ENCODE measurements at regions not wholly inside any gene's neighbourhood (a gene's known extent, or its start where the extent isn't known, plus 50 kb on each side); places are given as distances from the start of the nearest gene placed in this dataset.

- TF ChIP-seq POLR2A (IDR thresholded peaks at IDR 0.05) (no peak), CTCF (IDR thresholded peaks at IDR 0.05) (no peak)
Observed at GRCh38 chr2:16972276-16972675, 306.6 kb upstream of the CYRIA start.

All from testis (tissue), 2 donors.